GM13976 (cell line): ENCODE measurements at regions not wholly inside any gene's neighbourhood (a gene's known extent, or its start where the extent isn't known, plus 50 kb on each side); places are given as distances from the start of the nearest gene placed in this dataset.

Source experiments
- DNase-seq: peaks from one replicate; pipeline ENCODE4 v3.0.0; 2012; ENCODE audit warnings: low spot score
- in situ Hi-C: fragments of 300-500 bp; cut with MboI; formaldehyde crosslinking; loops from one replicate; pipeline ENCODE4 v1.12.0; 2022; ENCODE audit warnings: low sequenced_read_pairs, mixed read lengths, inconsistent platforms; ENCODE audit not compliant: unreplicated experiment
- TF ChIP-seq, protein P1 (sequence below): IDR thresholded peaks from 2 replicates; pipeline ENCODE4 v1.5.1; 2012; ENCODE audit warnings: borderline replicate concordance, mild to moderate bottlenecking; ENCODE audit not compliant: insufficient read depth; ENCODE audit errors: extremely low read depth, missing control alignments, control extremely low read depth

DNA sequence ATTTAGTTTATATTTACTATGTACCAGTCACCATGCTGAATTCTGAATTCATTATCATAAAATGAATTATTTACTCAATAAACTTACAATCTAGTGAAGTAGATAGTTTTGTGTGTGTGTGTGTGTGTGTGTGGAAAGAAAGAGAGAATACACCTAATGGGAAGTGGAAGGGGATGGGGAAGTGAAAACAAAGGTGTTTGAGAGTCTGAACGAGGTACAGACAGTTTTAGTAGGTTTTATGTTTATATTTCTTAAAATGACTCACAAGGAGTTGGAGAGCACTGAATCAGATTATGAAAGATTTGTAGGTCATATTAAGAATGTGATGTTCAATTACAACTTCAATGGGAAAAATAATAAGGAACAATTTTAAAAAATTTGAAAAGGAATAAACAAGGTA, 1753.0 kb downstream of the SLITRK1 start:
- TF ChIP-seq, protein P1, sequence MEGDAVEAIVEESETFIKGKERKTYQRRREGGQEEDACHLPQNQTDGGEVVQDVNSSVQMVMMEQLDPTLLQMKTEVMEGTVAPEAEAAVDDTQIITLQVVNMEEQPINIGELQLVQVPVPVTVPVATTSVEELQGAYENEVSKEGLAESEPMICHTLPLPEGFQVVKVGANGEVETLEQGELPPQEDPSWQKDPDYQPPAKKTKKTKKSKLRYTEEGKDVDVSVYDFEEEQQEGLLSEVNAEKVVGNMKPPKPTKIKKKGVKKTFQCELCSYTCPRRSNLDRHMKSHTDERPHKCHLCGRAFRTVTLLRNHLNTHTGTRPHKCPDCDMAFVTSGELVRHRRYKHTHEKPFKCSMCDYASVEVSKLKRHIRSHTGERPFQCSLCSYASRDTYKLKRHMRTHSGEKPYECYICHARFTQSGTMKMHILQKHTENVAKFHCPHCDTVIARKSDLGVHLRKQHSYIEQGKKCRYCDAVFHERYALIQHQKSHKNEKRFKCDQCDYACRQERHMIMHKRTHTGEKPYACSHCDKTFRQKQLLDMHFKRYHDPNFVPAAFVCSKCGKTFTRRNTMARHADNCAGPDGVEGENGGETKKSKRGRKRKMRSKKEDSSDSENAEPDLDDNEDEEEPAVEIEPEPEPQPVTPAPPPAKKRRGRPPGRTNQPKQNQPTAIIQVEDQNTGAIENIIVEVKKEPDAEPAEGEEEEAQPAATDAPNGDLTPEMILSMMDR, result no peak
- DNase-seq, result no peak
- in situ Hi-C loops, result no loop called here

DNA sequence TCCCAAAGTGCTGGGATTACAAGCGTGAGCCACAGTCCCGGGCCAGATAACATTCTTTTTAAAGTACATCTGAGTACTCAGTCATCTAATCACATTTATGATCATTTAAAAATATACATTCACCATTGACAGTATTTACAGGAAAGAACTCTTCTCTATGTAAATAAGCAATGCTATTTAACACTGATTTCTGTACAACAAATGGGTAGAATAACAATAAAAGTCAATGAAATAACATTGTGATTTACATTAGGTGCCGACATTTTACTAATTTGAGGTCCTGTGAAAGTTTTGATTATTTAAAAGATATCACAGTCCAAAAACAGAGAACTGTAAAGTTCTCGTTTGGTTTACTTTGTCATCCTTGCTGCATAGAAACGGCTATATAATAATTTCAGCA, 1763.7 kb downstream of the SLITRK1 start:
- DNase-seq, result no peak
- in situ Hi-C loops, result no loop called here
- TF ChIP-seq, protein P1, result no peak

DNA sequence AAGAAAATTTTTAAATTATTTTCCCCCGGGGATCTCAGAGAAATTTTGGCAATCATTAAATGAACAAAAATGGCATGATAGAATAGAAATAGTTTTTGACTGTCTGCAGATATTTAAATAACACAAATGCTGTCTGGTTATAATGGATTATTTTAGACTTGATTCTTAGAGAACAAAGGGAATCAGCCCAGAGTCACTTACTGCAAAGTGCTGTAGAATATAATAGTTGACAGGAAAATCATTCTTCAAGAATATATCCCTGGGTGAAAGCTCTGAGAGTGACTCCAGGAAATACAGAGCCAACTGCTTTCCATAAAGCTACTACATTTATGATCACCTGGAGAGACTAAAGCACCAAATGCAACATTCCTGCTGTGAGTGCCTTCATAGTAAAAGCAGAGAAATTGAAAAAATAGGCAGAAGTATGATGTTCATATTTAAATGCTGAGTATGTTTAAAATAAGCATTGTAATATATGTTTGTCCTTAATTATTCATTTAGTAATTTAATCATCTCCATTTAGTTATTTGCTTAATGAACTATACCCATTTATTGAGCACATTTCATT, 1765.8 kb downstream of the SLITRK1 start:
- DNase-seq, result no peak
- in situ Hi-C loops, result no loop called here
- TF ChIP-seq, protein P1, result no peak

DNA sequence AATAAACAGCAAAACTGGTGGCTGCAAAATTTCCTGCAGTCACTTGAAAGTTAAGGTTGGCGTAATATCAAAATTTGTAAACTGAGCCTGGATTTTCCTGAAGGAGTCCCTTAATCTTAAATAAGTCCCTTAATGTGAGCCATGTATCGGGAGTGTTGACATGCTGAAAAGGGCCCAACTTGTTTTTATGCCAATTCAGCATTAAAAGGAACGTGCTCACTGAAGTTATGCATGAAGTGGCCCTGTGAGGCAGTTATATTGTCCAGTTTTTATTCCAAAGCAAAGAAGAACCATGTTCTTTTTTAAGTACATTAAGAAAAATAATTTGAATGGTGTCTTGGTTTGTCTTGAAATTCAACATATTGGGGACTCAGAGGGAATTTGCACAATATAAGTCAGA, 1766.9 kb downstream of the SLITRK1 start:
- no peak for DNase-seq
- in situ Hi-C loops, result no loop called here
- TF ChIP-seq, protein P1, result no peak

DNA sequence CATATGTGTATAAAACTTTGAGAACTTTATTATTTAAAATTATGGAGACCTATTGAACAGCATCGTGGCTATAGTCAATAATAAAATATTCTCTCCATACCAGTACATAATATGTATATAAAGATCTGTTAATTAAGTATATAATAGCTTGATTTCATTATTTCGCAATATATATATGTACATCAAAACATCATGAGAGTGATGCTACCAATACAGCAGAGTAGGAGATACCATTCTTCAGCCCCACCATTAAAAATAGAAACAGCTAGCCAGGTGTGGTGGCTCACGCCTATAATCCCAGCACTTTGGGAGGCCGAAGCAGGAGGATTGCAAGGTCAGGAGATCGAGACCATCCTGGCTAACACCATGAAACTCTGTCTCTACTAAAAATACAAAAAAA, 1755.3 kb upstream of the SPRY2 start:
- no peak for DNase-seq
- TF ChIP-seq, protein P1, result no peak
- in situ Hi-C loops, result no loop called here

DNA sequence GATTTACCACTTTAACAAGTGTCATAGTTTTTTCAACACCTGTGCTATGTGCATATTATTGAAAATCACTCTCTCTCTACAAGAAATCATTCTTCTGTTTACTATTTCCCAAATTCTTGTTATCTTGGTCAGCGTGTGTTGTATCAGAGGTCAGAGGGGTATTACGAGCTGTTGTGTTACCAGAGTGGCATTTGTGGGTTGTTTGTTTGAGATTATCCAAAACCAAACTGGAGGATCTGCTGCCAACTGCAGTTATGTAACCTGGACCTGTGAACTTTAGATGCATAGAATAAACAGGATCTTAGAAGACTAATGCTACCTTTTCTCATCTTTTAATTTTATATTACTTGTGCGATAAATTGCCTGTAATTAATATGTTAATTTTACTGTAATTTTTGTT, 1751.4 kb upstream of the SPRY2 start:
- no peak for DNase-seq
- TF ChIP-seq, protein P1, result no peak
- in situ Hi-C loops, result no loop called here
